ENCODE measurements at regions not wholly inside any gene's neighbourhood (a gene's known extent, or its start where the extent isn't known, plus 50 kb on each side); places are given as distances from the start of the nearest gene placed in this dataset.

GRCh38 chr2:219830353-219830738 is 202.9 kb downstream of the SLC4A3 start:
- Histone ChIP-seq H3K27ac (no peak overlapping the region), H3K4me3 (no peak overlapping the region)
- no peak for DNase-seq (ENCODE audit: low spot score)
- TF ChIP-seq CTCF (IDR thresholded peaks at IDR 0.05), result no peak

DNA sequence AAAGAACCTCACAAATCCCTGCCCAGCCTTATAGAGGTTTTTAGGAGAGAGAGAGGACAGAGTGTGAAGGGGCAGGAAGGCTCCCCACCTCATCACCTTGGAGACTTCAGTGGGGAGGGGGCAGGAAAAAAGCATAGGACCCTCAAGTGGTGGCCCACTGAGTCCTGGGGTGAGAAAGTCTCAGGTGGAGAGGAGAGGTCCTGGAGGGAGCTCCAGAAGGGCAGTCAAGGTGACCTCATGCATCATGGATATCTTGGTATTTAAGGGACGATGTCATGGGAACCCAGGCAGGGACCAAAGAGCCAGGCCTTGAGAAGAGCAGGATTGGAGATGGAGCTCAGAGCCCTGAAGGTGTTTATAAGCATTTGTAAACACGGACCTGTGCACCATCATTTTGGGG is 204.5 kb downstream of the SLC4A3 start:
- no peak for DNase-seq (ENCODE audit: low spot score)
- no peak for TF ChIP-seq CTCF (IDR thresholded peaks at IDR 0.05)
- Histone ChIP-seq H3K27ac (no peak overlapping the region), H3K4me3 (no peak overlapping the region)

- Histone ChIP-seq H3K27ac (no peak overlapping the region), H3K4me3 (no peak overlapping the region)
- no peak for TF ChIP-seq CTCF (IDR thresholded peaks at IDR 0.05)
- DNase-seq (ENCODE audit: low spot score), result no peak
These were observed 205.5 kb downstream of the SLC4A3 start for GRCh38 chr2:219832904-219833303.

- Histone ChIP-seq H3K4me3 (no peak overlapping the region), H3K27ac (no peak overlapping the region)
- no peak for DNase-seq (ENCODE audit: low spot score)
- no peak for TF ChIP-seq CTCF (IDR thresholded peaks at IDR 0.05)
These were observed 208.1 kb downstream of the SLC4A3 start for GRCh38 chr2:219835493-219835892.

GRCh38 chr2:219836647-219837177 is 209.3 kb downstream of the SLC4A3 start:
- no peak for DNase-seq (ENCODE audit: low spot score)
- Histone ChIP-seq H3K27ac (no peak overlapping the region), H3K4me3 (no peak overlapping the region)
- no peak for TF ChIP-seq CTCF (IDR thresholded peaks at IDR 0.05)

DNA sequence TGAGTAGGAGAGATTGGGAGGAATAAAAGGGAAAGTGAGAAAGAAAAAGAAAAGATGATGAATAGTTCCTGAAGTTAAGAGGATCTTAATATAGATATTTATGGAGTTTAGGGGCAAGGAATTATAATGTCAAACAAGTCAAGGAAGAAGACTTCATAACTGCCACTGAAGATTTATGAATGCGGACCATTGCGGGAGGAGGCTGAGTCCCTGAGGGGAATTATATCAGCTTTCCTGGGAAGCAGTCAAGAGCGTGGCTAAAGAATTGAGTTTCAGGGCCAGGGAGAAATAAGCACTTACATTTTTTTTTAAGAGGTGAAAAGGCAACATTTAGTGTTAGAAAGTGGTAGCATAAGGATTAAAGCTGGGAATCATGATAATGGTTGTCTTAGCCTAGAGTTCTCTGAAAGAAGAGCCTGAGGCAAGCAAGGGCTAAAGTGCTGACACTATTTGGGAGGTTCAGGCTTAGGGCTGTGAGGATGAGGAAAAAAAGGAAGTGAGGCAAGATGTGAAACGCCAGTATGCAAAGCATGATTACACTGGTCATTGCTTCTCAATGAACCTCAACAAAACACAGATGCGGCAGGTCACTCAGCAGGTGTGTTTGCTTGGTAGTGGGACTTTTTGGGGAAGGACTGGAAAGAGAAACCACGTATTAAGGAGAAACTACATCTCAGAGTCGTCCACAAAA is 217.1 kb downstream of the SLC4A3 start:
- Histone ChIP-seq H3K4me3 (no peak overlapping the region), H3K27ac (no peak overlapping the region)
- no peak for DNase-seq (ENCODE audit: low spot score)
- TF ChIP-seq CTCF (IDR thresholded peaks at IDR 0.05), result no peak

DNA sequence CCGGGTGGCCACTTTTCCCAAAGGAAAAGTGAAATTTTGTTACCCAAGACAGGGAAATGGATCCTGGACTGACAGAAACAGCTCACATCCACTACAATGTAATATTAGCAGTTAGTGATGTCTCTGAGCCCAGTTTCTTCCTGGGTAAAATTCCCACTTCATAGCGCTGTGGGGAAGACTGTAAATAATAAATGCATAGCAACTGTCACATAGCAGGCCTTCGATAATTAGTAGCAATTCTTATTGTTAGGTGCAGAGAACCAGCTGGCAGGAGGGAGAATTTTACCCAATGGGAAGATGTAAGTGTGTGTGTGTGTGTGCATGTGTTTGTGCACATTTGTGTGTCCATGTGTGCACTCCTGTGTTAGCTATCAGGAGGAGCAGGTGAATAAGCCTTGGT is 221.5 kb downstream of the SLC4A3 start:
- H3K4me3 ChIP-seq, result no peak overlapping the region
- TF ChIP-seq CTCF (IDR thresholded peaks at IDR 0.05), result no peak
- no peak overlapping the region for H3K27ac ChIP-seq
- no peak for DNase-seq (ENCODE audit: low spot score)
